Hepatic stellate cell (primary cell): ENCODE measurements at regions not wholly inside any gene's neighbourhood (a gene's known extent, or its start where the extent isn't known, plus 50 kb on each side); places are given as distances from the start of the nearest gene placed in this dataset.

Experiments
- DNase-seq: peaks from one replicate; pipeline ENCODE4 v3.0.0; 2011; ENCODE audit warnings: low spot score

DNA sequence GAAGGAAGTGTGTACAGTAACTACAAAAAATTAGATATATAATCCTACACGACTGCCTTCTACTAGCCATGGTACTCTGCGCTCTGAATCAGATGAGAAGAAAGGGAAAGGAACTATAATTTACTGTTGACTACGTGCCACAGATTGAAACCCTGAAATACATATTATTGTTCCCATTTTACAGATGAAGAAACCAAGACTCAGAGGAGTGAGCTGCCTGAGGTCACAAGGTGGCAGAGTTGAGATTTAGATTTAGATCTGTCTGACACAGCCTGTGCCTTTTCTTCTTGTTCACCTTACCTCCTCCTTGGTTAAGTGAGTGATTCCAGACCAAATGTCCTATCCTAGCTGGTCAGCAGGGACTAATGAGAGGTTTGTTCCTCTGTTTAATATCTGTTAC is 61.6 kb upstream of the OR4E1 start:
- DNase-seq = no peak

DNA sequence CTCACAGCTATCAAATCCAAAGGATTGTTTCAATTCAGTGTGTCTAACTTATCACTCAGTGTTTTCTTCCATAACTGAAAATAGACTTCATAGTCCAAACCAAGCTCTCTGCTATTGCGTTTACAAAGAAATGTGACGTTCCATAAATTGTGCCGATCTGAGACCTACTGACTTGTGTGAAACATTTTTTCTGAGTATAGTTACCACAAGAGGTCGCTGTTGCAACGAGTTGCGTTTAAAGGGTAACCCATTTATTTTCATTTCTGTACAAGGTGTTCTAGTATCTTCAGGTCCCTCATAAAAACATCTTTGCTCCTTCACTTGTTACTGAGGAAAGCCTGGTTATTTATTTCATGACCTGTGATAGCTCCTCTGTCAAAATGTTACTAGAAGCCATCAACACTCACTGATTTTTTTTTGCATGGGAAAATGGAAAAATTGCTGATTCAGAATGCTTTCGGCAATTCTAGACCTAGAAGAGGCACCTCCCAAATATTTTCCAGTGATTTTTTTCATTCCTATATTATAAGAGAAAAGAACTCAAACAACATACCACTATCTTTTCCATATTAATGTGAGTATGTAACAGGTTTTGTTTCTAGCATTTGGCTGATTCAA is 60.9 kb upstream of the OR4E1 start:
- no peak for DNase-seq

DNA sequence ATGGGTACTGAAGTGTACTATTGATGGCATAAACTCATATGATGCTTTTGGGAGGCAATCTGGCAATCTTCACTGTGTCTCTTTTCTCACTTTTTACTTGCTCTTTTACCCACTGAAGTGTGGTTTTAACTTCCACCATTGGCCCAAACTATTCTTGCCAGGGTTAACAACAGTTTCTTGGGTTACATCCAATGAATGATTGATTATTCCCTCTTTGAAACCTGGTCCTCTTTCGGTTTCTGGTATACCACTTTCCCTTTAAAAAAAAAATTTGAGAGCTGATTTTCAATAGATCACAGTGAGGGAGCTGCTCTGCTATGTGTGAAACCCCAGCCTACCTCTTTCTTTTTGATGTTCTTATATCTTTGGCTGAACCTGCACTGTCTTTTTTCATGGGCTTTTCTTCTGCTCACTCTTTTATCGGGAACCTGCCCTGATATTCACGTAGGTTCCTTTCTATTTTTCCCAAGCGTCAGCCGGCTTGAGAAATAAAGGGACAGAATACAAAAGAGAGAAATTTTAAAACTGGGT is 56.1 kb upstream of the OR4E1 start:
- DNase-seq = no peak

DNA sequence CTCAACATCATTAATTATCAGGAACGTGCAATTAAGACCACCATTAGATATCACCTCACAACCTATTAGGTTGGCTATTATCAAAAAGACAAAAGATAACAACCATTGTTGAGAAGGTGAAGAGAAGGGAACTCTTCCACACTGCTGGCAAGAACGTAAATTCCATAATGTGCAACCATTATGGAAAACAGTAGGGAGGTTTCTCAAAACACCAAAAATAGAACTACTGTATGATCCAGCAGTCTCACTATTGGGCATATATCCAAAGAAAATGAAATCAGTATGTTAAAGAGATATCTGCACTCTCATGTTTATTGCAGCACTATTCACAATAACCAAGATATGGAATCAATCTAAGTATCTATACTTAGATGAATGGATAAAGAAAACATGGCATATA is 51.6 kb upstream of the OR4E1 start:
- no peak for DNase-seq

DNA sequence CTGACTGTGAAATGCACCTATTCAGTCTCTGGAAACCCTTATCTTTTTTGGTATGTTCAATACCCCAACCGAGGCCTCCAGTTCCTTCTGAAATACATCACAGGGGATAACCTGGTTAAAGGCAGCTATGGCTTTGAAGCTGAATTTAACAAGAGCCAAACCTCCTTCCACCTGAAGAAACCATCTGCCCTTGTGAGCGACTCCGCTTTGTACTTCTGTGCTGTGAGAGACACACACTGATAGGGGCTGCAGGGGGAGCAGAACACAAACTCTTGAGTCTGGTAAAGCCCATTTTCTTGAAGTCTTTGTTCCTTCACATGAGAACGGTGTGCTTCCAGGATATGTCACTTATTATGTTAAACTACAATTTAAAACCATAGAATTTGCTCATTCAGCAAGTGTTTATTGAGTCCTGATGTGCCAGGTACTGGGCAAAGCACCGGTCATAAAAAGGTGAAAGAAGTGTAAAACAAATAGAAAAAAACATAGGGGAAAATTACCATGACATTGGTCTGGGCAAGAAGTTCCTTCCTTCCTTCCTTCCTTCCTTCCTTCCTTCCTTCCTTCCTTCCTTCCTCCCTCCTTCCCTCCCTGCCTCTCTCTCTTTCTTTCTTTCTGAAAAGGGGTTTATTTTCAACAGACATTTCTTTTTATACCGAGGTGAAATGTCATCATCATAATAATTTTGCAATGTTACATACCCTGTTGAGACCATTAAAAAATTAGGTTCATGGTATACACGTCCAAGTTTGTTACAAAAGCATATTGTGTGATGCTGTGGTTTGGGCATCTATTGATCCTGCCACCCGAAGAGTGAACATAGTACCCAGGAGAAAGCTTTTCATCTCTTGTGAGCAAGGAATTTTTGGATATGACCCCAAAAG is 50.7 kb upstream of the OR4E1 start:
- DNase-seq = no peak

DNA sequence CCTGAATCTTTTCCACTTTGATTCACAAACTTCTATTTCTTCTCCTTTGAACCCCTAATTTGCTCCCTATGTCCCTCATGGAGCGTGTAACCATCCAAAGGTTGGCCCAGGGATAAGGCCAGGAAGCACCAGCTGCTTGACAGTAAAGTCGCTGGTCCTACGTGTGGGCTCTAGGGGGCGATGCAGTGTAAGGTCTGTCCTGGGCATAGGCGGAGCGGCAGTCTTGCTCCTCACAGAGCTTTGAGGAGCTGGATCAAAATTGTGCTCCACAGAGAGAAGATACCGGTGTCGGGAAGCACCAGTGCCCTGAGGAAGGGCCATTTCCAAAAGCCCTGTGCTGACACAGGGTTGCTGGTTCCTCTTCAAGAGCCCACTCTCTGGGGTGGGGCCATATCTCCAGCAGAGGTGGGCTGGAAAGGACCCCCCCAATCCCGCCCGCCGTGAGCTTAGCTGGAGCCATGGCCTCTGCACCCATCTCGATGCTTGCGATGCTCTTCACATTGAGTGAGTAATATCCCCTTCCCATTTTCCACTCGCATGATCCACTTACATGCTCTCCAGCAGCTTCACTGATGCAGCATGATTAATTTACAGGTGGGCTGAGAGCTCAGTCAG is 49.9 kb upstream of the OR4E1 start:
- DNase-seq = no peak
